ENCODE measurements at regions not wholly inside any gene's neighbourhood (a gene's known extent, or its start where the extent isn't known, plus 50 kb on each side); places are given as distances from the start of the nearest gene placed in this dataset.

DNA sequence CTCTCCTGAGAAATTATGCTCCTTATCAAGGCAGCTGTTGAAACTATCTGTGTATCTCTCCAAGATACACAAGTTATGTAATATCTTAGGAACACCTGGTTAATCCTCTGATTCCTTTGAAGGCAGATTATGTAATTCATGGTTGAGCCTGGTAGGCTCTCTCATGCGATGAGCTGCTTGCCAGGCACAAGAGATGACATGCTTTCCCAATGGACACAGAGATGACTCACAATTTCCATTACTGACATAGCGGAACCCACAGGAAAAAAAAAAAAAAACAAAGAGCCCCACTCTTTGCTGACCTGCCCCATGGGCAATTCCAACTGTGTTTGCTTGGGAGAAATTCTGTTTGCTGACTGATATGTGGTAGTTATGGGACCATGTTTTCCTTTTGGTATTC, 736.4 kb upstream of the PHF14 start:
- TF ChIP-seq, protein P1, sequence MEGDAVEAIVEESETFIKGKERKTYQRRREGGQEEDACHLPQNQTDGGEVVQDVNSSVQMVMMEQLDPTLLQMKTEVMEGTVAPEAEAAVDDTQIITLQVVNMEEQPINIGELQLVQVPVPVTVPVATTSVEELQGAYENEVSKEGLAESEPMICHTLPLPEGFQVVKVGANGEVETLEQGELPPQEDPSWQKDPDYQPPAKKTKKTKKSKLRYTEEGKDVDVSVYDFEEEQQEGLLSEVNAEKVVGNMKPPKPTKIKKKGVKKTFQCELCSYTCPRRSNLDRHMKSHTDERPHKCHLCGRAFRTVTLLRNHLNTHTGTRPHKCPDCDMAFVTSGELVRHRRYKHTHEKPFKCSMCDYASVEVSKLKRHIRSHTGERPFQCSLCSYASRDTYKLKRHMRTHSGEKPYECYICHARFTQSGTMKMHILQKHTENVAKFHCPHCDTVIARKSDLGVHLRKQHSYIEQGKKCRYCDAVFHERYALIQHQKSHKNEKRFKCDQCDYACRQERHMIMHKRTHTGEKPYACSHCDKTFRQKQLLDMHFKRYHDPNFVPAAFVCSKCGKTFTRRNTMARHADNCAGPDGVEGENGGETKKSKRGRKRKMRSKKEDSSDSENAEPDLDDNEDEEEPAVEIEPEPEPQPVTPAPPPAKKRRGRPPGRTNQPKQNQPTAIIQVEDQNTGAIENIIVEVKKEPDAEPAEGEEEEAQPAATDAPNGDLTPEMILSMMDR (conservative IDR thresholded peaks at IDR 0.05), result no peak
- Histone ChIP-seq H4K91ac (ENCODE audit: insufficient read length, low read depth, low read length) (no peak overlapping the region), H3K18ac (ENCODE audit: insufficient read length, low read depth, low read length) (no peak overlapping the region), H2BK15ac (ENCODE audit: low read depth, low read length) (no peak overlapping the region), H3K56ac (ENCODE audit: insufficient read length, low read depth, low read length) (no peak overlapping the region), H4K8ac (replicated peaks; ENCODE audit: insufficient read length, low read depth, low read length) (no peak overlapping the region), H2AFZ (ENCODE audit: low read length) (no peak overlapping the region), H3K4ac (ENCODE audit: low read depth, low read length) (no peak overlapping the region), H3K9me3 (ENCODE audit: control insufficient read depth, low read depth, low read length) (no peaks in the 10 kb centered on the region), H3K27ac (ENCODE audit: insufficient read length, low read depth, low read length) (no peak overlapping the region), H3K9ac (ENCODE audit: extremely low read depth, insufficient read length, low read length) (no peak overlapping the region), H2BK12ac (ENCODE audit: insufficient read length, low read depth, low read length) (no peak overlapping the region), H3K23ac (ENCODE audit: insufficient read length, low read depth, low read length) (no peak overlapping the region), H3K27me3 (ENCODE audit: insufficient read depth, low read length) (no peaks in the 10 kb centered on the region), H2BK120ac (ENCODE audit: low read depth, low read length, poor library complexity, severe bottlenecking) (no peak overlapping the region), H2BK20ac (ENCODE audit: low read depth, low read length, poor library complexity, severe bottlenecking) (no peak overlapping the region), H3T11ph (ENCODE audit: low read length) (no peak overlapping the region), H2AK5ac (ENCODE audit: insufficient read length, low read length) (no peak overlapping the region), H3K4me2 (ENCODE audit: insufficient read depth, insufficient read length, low read length) (no peak overlapping the region), H4K20me1 (ENCODE audit: control insufficient read depth, insufficient read depth, insufficient read length) (no peaks in the 10 kb centered on the region), H3K23me2 (ENCODE audit: insufficient read length, low read depth, low read length, poor library complexity, severe bottlenecking) (no peaks in the 10 kb centered on the region), H3K79me1 (ENCODE audit: insufficient read depth, low read depth, low read length, poor library complexity, severe bottlenecking) (no peaks in the 10 kb centered on the region), H3K14ac (ENCODE audit: insufficient read depth, low read length) (no peak overlapping the region), H4K5ac (ENCODE audit: insufficient read length, low read depth, low read length) (no peak overlapping the region), H3K79me2 (ENCODE audit: insufficient read depth, low read length) (no peaks in the 10 kb centered on the region), H2BK5ac (ENCODE audit: insufficient read length, low read length) (no peak overlapping the region), H3K4me1 (ENCODE audit: insufficient read depth, low read length) (no peaks in the 10 kb centered on the region)
- no peaks in the 10 kb centered on the region; the same call in 1 of the 2 replicates for H3K27me3 Mint-ChIP-seq (ENCODE audit: low read depth)
- DNase-seq, result no peak
- H3K4me3 Mint-ChIP-seq, result no peak overlapping the region
- H3K9me3 Mint-ChIP-seq, result peaks cover 0 to 3% of the 10 kb centered on the region in 2 experiments; a peak in 2 of 5 replicates
- H3K36me3 Mint-ChIP-seq (ENCODE audit: insufficient read depth in 1 of 3, low read depth in 3 of 3), result no peaks in the 10 kb centered on the region
- H3K4me1 Mint-ChIP-seq, result peaks cover 6% of the 10 kb centered on the region in 2 experiments
- no peak overlapping the region for H3K27ac Mint-ChIP-seq
- WGBS (ENCODE audit: extremely low coverage, insufficient read length, low lambda C conversion rate), result no CpG with 5 or more reads among the region's 2 CpGs

Measured in H9 (cell line).